ENCODE measurements at regions not wholly inside any gene's neighbourhood (a gene's known extent, or its start where the extent isn't known, plus 50 kb on each side); places are given as distances from the start of the nearest gene placed in this dataset.

GRCh38 chrX:73903941-73904340, 51.4 kb upstream of the XIST start:
- no peak for TF ChIP-seq CTCF (IDR thresholded peaks at IDR 0.05; ENCODE audit: low read depth, low read length)
- no peak overlapping the region for H3K4me3 ChIP-seq (replicated peaks in 1 of 2; ENCODE audit: low read depth in 2 of 2, low read length in 2 of 2)
- DNase-seq (ENCODE audit: low read depth in 2 of 2), result peak in 1 of 2 donors; percentile 70

Measured in cardiac fibroblast (primary cell).